Colonic mucosa (tissue), 4 donors: ENCODE measurements at regions not wholly inside any gene's neighbourhood (a gene's known extent, or its start where the extent isn't known, plus 50 kb on each side); places are given as distances from the start of the nearest gene placed in this dataset.
"Not testable (repeated sequence)": the region's sequence is repeated elsewhere in the genome, so short reads cannot be mapped to it uniquely, and the experiment has no call there.

Experiments used
- DNase-seq: peaks from one replicate; pipeline ENCODE4 v3.0.0-alpha.2; 2020
- H3K27ac ChIP-seq: fragments of 200-600 bp; one replicate; pipeline ENCODE4 v1.8.0; 2021
- H3K27me3 ChIP-seq: fragments of 200-600 bp; one replicate; pipeline ENCODE4 v1.8.0; 2021
- H3K36me3 ChIP-seq: fragments of 200-600 bp; one replicate; pipeline ENCODE4 v1.8.0; 2021
- H3K4me1 ChIP-seq: fragments of 200-600 bp; one replicate; pipeline ENCODE4 v1.8.0; 2021; ENCODE audit warnings: mild to moderate bottlenecking
- H3K4me3 ChIP-seq: fragments of 200-600 bp; one replicate; pipeline ENCODE4 v1.8.0; 2021
- H3K9ac ChIP-seq, 2 donors: one replicate each; pipeline ENCODE4 v1.7.0; 2013; ENCODE audit warnings: control low read depth in 2 of 2, low read depth in 2 of 2, low read length in 2 of 2
- H3K9me3 ChIP-seq: fragments of 200-600 bp; one replicate; pipeline ENCODE4 v1.8.0; 2021
- CTCF ChIP-seq: fragments of 200-600 bp; IDR thresholded peaks from one replicate; pipeline ENCODE4 v1.8.0; 2022; ENCODE audit warnings: antibody characterized with exemption, mild to moderate bottlenecking
- intact Hi-C: fragments of 100-400 bp; cut with DNase I; formaldehyde crosslinking; loops from one replicate; pipeline ENCODE4 v1.14.1; 2022
- donor health status: healthy.
- donor health status: DM: no; HTN: no; CAD: no.
- donor health status: DM: no; HTN: no; CAD: no.

- intact Hi-C loops = no loop called here
- no peaks in the 10 kb centered on the region for H3K9me3 ChIP-seq
- no peak for TF ChIP-seq CTCF
- H3K4me1 ChIP-seq = no peaks in the 10 kb centered on the region
- DNase-seq = no peak
- H3K27ac ChIP-seq = no peak overlapping the region
- no peak overlapping the region for H3K9ac ChIP-seq
- no peak overlapping the region for H3K4me3 ChIP-seq
- no peaks in the 10 kb centered on the region for H3K36me3 ChIP-seq
- no peaks in the 10 kb centered on the region for H3K27me3 ChIP-seq
Observed at GRCh38 chr13:55577847-55578210, 1562.9 kb upstream of the PRR20A start.

GRCh38 chr13:55582294-55582693 is 1558.4 kb upstream of the PRR20A start:
- H3K27me3 ChIP-seq, H3K4me1 ChIP-seq, H3K36me3 ChIP-seq, DNase-seq, H3K9ac ChIP-seq, H3K4me3 ChIP-seq, H3K27ac ChIP-seq, intact Hi-C loops, H3K9me3 ChIP-seq: not testable (repeated sequence)

GRCh38 chr13:55583953-55584593 is 1556.6 kb upstream of the PRR20A start:
- intact Hi-C loops = no loop called here
- no peak overlapping the region for H3K27ac ChIP-seq
- H3K4me3 ChIP-seq = no peak overlapping the region
- H3K27me3 ChIP-seq = no peaks in the 10 kb centered on the region
- no peak overlapping the region for H3K9ac ChIP-seq
- no peak for TF ChIP-seq CTCF
- H3K9me3 ChIP-seq = no peaks in the 10 kb centered on the region
- no peak for DNase-seq
- H3K36me3 ChIP-seq = no peaks in the 10 kb centered on the region
- no peaks in the 10 kb centered on the region for H3K4me1 ChIP-seq

GRCh38 chr13:55602784-55603183 is 1537.9 kb upstream of the PRR20A start:
- Histone ChIP-seq H3K4me1 (no peaks in the 10 kb centered on the region), H3K36me3 (no peaks in the 10 kb centered on the region), H3K9me3 (no peaks in the 10 kb centered on the region), H3K27ac (no peak overlapping the region), H3K9ac (no peak overlapping the region), H3K27me3 (no peaks in the 10 kb centered on the region), H3K4me3 (no peak overlapping the region)
- no peak for DNase-seq
- no peak for TF ChIP-seq CTCF
- intact Hi-C loops = no loop called here

- no peak for TF ChIP-seq CTCF
- Histone ChIP-seq H3K27ac (no peak overlapping the region), H3K9me3 (no peaks in the 10 kb centered on the region), H3K9ac (no peak overlapping the region), H3K4me1 (no peaks in the 10 kb centered on the region), H3K27me3 (no peaks in the 10 kb centered on the region), H3K36me3 (no peaks in the 10 kb centered on the region), H3K4me3 (no peak overlapping the region)
- intact Hi-C loops = no loop called here
- DNase-seq = no peak
Observed at GRCh38 chr13:55606045-55606665, 1534.6 kb upstream of the PRR20A start.

GRCh38 chr13:55613429-55614187 is 1527.1 kb upstream of the PRR20A start:
- TF ChIP-seq CTCF = no peak
- DNase-seq = no peak
- Histone ChIP-seq H3K9me3 (no peaks in the 10 kb centered on the region), H3K4me1 (no peaks in the 10 kb centered on the region), H3K27me3 (no peaks in the 10 kb centered on the region), H3K9ac (no peak overlapping the region), H3K27ac (no peak overlapping the region), H3K4me3 (no peak overlapping the region), H3K36me3 (no peaks in the 10 kb centered on the region)
- intact Hi-C loops = no loop called here
